ENCODE measurements at regions not wholly inside any gene's neighbourhood (a gene's known extent, or its start where the extent isn't known, plus 50 kb on each side); places are given as distances from the start of the nearest gene placed in this dataset.
"Not testable (repeated sequence)": the region's sequence is repeated elsewhere in the genome, so short reads cannot be mapped to it uniquely, and the experiment has no call there.

- intact Hi-C loops (cut with DNase I; ENCODE audit: low total_unique reads) = no loop called here
- H3K27ac ChIP-seq = no peak overlapping the region
- no peak overlapping the region for H3K4me3 ChIP-seq
- WGBS, 2 donors = 95 to 97% methylated on average over 3 of the region's 3 CpGs
- DNase-seq = no peak
- H3K36me3 ChIP-seq (ENCODE audit: low read depth, missing control alignments) = no peaks in the 10 kb centered on the region
- no peak for TF ChIP-seq POLR2A (IDR thresholded peaks at IDR 0.05)
- no peak for TF ChIP-seq CTCF (IDR thresholded peaks at IDR 0.05)
- H3K9me3 ChIP-seq = no peaks in the 10 kb centered on the region
- no peaks in the 10 kb centered on the region for H3K4me1 ChIP-seq
- H3K27me3 ChIP-seq = no peaks in the 10 kb centered on the region
Measured at GRCh38 chr4:137950286-137950685, 291.9 kb downstream of the SLC7A11 start.

DNA sequence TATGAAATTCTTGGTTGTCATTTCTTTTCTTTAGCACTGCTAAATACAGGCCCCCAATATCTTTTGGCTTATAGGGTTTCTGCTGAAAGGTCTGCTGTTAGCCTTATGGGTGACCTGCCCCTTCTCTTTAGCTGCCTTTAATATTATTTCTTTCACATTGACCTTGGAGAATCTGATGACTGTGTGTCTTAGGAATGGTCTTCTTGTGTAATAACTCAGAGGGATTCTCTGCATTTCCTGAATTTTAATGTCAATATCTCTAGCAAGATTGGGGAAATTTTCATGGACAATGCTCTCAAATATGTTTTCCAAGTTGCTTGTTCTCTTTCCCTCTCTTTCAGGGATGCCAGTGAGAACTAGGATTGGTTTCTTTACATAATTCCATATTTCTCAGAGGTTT, 292.4 kb downstream of the SLC7A11 start:
- TF ChIP-seq CTCF (IDR thresholded peaks at IDR 0.05) (no peak), POLR2A (IDR thresholded peaks at IDR 0.05) (no peak)
- no peak for DNase-seq
- H3K9me3 ChIP-seq = no peaks in the 10 kb centered on the region
- no peak overlapping the region for H3K27ac ChIP-seq
- no peaks in the 10 kb centered on the region for H3K27me3 ChIP-seq
- no peaks in the 10 kb centered on the region for H3K4me1 ChIP-seq
- intact Hi-C loops (cut with DNase I; ENCODE audit: low total_unique reads) = no loop called here
- H3K4me3 ChIP-seq = no peak overlapping the region
- H3K36me3 ChIP-seq (ENCODE audit: low read depth, missing control alignments) = no peaks in the 10 kb centered on the region

GRCh38 chr4:137946453-137947174, 295.5 kb downstream of the SLC7A11 start:
- intact Hi-C loops (cut with DNase I; ENCODE audit: low total_unique reads) = no loop called here
- 68 to 76% methylated on average over 1 of the region's 1 CpG for WGBS, 2 donors
- Histone ChIP-seq H3K27ac (no peak overlapping the region), H3K36me3 (ENCODE audit: low read depth, missing control alignments) (no peaks in the 10 kb centered on the region), H3K9me3 (no peaks in the 10 kb centered on the region), H3K27me3 (no peaks in the 10 kb centered on the region), H3K4me1 (no peaks in the 10 kb centered on the region), H3K4me3 (no peak overlapping the region)
- TF ChIP-seq CTCF (IDR thresholded peaks at IDR 0.05) (no peak), POLR2A (IDR thresholded peaks at IDR 0.05) (no peak)
- no peak for DNase-seq

- H3K9me3 ChIP-seq; H3K4me1 ChIP-seq; intact Hi-C loops (cut with DNase I; ENCODE audit: low total_unique reads); H3K27ac ChIP-seq; H3K36me3 ChIP-seq (ENCODE audit: low read depth, missing control alignments); H3K27me3 ChIP-seq: not testable (repeated sequence)
- 69 to 72% methylated on average over 15 of the region's 15 CpGs for WGBS, 2 donors
- peak overlapping the region in 1 of 2 donors; percentile 5 for H3K4me3 ChIP-seq
- DNase-seq = peak; percentile 62
Measured at GRCh38 chr4:137942815-137943214, 299.3 kb downstream of the SLC7A11 start.

DNA sequence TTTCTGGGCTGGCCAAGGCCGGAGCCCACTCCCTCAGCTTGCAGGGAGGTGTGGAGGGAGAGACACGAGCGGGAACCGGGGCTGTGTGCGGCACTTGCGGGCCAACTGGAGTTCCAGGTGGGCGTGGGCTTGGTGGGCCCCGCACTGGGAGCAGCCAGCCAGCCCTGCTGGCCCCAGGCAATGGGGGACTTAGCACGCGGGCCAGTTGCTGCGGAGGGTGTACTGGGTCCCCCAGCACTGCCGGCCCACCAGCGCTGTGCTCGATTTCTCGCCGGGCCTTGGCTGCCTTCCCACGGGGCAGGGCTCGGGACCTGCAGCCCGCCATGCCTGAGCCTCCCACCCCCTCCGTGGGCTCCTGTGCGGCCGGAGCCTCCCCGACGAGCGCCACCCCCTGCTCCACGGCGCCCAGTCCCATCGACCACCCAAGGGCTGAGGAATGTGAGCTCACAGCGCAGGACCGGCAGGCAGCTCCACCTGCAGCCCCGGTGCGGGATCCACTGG, 300.1 kb downstream of the SLC7A11 start:
- DNase-seq; H3K27me3 ChIP-seq; intact Hi-C loops (cut with DNase I; ENCODE audit: low total_unique reads); H3K4me1 ChIP-seq; H3K9me3 ChIP-seq; H3K27ac ChIP-seq; H3K36me3 ChIP-seq (ENCODE audit: low read depth, missing control alignments): not testable (repeated sequence)
- WGBS, 2 donors = 65% methylated on average over 21 of the region's 32 CpGs; no CpG with 5 or more reads in 1 of the 2 donors
- peak overlapping the region in 1 of 2 donors; percentile 11 for H3K4me3 ChIP-seq

DNA sequence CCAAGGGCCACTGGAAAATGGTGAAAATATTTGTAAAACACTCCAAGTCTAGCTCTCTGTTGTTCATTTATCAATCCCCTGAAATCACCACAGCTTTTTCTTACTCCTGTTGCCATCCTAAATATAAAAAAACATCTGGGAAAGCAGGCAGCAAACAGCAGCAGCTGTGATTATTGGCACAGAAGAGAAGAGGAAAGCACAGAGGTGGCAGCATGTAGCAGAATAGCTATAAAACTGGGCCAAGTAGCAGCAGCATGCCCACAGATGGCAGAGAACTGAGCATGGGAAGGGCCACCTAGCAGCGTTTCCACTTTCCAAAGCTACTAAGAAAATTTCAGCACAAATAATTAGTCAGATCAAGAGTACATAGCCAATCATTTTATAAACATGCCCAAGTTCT, 307.2 kb downstream of the SLC7A11 start:
- 72 to 76% methylated on average over 1 of the region's 1 CpG for WGBS, 2 donors
- Histone ChIP-seq H3K9me3 (no peaks in the 10 kb centered on the region), H3K36me3 (ENCODE audit: low read depth, missing control alignments) (no peaks in the 10 kb centered on the region), H3K27ac (no peak overlapping the region), H3K4me3 (no peak overlapping the region), H3K4me1 (no peaks in the 10 kb centered on the region), H3K27me3 (no peaks in the 10 kb centered on the region)
- DNase-seq = no peak
- TF ChIP-seq CTCF (IDR thresholded peaks at IDR 0.05) (no peak), POLR2A (IDR thresholded peaks at IDR 0.05) (no peak)
- intact Hi-C loops (cut with DNase I; ENCODE audit: low total_unique reads) = no loop called here

All from testis (tissue), 2 donors.